Stimulated activated CD4-positive, alpha-beta T cell treated with anti-CD3 and anti-CD28 coated beads, Interleukin-15, amount 100 ng/mL, for 24 hours (primary cell): ENCODE measurements at regions not wholly inside any gene's neighbourhood (a gene's known extent, or its start where the extent isn't known, plus 50 kb on each side); places are given as distances from the start of the nearest gene placed in this dataset.

Experiments
- DNase-seq: peaks from one replicate; pipeline ENCODE4 v3.0.0-alpha.2; 2020

GRCh38 chr13:95352486-95352885, 51.2 kb upstream of the ABCC4 start:
- no peak for DNase-seq

GRCh38 chr13:95354156-95354555, 52.9 kb upstream of the ABCC4 start:
- DNase-seq: no peak

GRCh38 chr13:95354680-95355487, 53.6 kb upstream of the ABCC4 start:
- no peak for DNase-seq

- DNase-seq: no peak
These were observed 54.2 kb upstream of the ABCC4 start for GRCh38 chr13:95355494-95355893.

- DNase-seq: no peak
These were observed 55.7 kb upstream of the ABCC4 start for GRCh38 chr13:95356916-95357315.

- DNase-seq: no peak
These were observed 56.6 kb upstream of the ABCC4 start for GRCh38 chr13:95357875-95358274.

- no peak for DNase-seq
These were observed 58.8 kb upstream of the ABCC4 start for GRCh38 chr13:95360052-95360451.

DNA sequence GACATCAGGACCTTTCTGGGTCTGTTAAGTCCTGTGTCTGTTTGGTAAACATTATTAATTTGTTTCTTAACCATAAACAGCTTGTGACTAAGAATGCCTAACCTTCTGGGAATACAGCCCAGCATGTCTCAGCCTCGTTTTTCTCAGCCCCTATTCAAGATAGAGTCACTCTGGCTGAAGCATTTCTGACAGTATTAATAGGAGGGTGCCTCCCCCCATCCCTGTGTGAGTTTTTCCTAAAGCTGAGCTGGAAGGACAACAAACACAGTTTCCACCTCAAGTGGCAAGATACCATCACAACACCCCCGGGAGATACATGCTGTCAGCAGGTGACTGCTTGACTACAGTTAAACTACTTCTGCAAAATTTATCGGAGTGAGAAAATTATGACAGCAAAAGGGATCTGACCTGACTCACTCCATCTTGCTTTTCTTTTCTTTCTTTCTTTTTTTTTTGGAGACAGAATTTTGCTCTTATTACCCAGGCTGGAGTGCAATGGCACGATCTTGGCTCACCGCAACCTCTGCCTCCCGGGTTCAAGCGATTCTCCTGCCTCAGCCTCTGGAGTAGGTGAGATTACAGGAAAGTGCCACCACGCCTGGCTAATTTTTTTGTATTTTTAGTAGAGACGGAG, 59.3 kb upstream of the ABCC4 start:
- no peak for DNase-seq

DNA sequence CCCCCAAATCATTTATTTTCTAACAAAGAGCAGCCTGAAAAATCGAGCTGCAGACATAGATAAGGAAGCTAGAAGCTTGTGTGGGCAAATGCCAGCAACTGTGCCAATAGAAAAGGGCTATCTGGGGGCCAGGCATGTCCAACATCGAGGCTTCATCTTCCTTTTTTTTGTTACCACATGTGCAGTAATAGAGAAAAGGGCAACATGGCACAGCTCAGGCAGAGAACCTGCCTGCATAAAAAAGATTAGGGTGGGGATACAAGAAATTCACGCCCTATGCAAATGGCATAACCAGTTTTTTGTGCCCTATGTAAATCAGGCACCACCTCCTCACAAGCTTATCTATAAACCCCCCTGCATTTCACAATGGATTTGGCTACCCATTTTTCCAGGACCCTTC, 60.4 kb upstream of the ABCC4 start:
- no peak for DNase-seq

DNA sequence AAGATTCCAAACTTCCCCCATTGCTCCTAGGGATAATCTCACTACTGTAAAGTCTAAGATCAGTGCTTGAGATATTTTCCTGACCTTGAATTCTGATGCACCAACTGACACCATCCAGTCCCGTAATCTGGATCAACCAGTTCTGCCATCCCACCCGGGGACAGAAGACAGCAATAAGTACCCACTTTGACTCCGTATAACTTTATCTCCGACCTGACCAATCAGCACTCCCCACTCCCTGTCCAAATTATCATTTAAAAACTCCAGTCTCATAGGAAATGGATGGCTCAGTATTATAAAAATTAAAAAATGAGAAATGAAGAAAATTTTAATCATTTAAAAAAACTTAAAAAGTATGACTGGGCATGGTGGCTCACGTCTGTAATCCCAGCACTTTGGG, 61.4 kb upstream of the ABCC4 start:
- DNase-seq: no peak

- DNase-seq: no peak
These were observed 66.1 kb upstream of the ABCC4 start for GRCh38 chr13:95367309-95367843.

DNA sequence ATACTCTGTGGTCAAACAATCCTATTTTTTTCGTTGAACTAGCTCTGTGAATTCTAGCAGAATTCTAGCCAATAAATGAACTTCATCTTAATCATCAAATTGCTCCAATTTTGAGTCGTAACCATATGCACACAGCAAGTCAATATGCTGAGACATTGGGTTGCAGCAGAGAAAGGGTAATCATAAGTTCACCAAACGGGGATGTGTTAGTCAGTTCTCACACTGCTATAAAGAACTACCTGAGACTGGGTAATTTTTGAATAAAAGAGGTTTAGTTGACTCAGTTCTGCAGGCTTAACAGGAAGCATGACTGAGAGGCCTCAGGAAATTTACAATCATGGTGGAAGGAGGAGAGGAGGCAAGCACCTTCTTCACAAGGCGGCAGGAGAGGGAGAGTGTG, 67.7 kb upstream of the ABCC4 start:
- no peak for DNase-seq

DNA sequence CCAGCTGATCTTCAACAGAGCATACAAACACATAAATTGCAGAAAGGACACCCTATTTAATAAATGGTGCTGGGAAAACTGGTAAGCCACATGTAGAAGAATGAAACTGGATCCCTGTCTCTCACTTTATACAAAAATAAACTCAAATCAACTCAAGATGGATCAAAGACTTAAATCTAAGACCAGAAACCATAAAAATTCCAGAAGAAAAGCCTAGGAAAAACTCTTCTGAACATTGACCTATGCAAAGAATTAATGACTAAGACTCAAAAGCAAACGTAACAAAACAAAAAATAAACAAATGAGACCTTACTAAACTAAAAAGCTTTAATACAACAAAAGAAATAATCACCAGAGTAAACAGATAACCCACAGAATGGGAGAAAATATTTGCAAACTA, 74.5 kb upstream of the ABCC4 start:
- DNase-seq: no peak

DNA sequence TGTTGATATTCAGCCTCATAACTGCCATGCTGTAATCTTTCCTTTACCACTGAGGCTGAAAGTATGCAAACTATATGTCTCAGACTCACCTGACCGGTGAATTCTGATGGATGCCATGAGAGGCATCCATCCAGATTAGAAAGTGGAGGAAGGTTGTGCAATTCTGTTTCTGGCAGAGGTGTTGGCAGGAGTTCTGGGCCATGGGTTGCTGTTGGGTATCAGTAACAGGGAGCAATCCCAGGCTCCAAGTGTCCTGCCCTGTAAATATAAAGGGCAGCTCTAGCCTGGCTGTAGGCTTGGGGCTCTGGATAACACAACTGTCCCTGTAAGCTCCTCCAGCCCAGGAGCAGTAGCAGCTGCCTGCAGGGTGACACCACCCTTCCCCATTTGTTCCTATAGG, 77.4 kb upstream of the ABCC4 start:
- DNase-seq: no peak

DNA sequence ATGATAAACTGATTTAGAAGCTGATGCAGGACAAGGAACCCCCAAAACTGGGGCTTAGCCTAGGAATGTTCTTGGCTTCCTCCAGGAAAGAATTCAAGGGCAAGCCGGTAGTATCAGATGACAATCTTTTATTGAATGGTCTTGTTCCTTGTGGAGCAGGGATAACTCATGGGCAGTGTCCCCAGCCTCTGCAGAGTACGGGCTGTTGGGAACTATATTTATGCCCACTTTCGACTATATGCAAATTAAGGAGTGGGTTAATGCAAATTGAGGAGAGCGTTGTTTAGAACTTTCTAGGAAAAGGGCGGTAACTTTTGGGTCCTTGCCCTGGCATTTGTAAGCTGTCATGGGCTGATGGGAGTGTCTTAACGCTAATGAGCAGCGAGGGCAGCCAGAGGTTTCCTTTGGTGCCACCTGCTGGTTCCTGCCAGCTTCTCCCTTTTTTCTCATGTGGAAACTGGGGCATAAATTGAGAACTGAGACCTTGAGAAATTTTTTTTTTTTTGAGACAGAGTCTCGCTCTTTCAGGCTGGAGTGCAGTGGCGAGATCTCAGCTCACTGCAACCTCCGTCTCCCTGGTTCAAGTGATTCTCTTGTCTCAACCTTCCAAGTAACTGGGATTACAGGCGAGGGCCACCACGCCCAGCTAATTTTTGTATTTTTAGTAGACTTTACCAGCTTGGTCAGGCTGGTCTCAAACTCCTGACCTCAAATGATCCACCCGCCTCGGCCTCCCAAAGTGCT, 79.4 kb upstream of the ABCC4 start:
- DNase-seq: peak; percentile 76

- no peak for DNase-seq
These were observed 79.9 kb upstream of the ABCC4 start for GRCh38 chr13:95381212-95381527.

GRCh38 chr13:95382411-95382810, 81.2 kb upstream of the ABCC4 start:
- DNase-seq: no peak

GRCh38 chr13:95382916-95383315, 81.7 kb upstream of the ABCC4 start:
- DNase-seq: no peak

GRCh38 chr13:95385373-95385772, 84.1 kb upstream of the ABCC4 start:
- DNase-seq: no peak

DNA sequence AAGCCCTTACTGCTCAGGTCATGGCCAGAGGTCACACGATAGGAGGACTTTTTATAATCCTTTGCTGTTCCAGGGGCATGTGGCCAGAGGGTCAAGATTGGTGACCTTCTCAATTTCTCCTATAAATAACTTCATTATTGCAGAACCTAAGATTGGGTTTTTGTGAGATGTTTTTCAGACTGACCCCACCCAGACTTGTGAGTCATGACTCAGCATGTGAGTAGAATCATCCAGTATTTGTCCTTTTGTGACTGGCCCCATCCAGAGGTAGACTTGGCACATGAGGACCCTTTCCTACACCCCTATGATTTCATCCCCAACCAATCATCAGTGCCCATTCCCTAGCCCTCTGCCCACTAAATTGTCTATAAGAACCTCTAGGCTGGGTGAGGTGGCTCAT, 84.5 kb upstream of the ABCC4 start:
- no peak for DNase-seq

DNA sequence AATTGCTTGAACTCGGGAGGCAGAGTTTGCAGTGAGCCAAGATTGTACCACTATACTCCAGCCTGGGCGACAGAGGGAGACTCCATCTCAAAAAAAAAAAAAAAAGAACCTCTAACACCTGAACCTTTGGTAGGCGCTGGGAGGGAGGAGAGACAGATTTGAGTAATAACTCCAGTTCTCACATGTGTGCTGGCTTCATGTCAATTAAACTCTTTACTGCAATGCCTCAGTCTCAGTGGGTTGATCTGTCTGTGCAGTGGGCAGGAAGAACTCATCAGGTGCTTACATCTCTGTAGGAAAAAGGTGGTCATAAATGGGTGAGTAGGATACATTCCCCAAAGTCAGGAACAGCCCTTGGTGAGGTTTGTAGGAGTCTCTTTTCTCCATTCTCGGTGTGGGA, 85.1 kb upstream of the ABCC4 start:
- DNase-seq: no peak

DNA sequence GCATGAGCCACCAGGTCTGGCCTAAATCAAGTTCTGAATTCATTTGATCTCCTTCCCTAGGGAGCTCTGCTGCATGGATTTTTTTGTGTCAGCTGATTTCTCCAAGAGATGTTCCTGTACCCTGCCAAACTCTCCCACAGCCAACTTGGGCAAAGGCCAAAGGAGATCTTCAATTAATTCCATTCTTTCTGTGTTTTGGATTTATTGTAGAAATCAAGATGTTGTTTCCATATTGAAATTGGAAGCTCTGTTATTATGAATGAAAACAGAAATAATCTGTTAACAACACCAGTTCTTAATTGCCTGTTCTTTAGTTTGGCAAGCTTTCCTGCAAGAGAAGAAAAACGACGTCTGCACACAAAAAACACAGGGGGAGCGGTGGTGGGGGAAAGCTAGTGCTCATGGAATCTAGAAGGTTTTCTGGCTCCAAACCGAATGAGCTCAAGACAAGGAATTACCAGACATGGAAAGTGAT, 86.5 kb upstream of the ABCC4 start:
- no peak for DNase-seq

- no peak for DNase-seq
These were observed 87.3 kb upstream of the ABCC4 start for GRCh38 chr13:95388420-95389079.
